Effector CD4-positive, alpha-beta T cell (primary cell): ENCODE measurements at regions not wholly inside any gene's neighbourhood (a gene's known extent, or its start where the extent isn't known, plus 50 kb on each side); places are given as distances from the start of the nearest gene placed in this dataset.
"Not testable (repeated sequence)": the region's sequence is repeated elsewhere in the genome, so short reads cannot be mapped to it uniquely, and the experiment has no call there.

Experiments used
- DNase-seq: peaks from one replicate; pipeline ENCODE4 v3.0.0-alpha.2; 2020

DNA sequence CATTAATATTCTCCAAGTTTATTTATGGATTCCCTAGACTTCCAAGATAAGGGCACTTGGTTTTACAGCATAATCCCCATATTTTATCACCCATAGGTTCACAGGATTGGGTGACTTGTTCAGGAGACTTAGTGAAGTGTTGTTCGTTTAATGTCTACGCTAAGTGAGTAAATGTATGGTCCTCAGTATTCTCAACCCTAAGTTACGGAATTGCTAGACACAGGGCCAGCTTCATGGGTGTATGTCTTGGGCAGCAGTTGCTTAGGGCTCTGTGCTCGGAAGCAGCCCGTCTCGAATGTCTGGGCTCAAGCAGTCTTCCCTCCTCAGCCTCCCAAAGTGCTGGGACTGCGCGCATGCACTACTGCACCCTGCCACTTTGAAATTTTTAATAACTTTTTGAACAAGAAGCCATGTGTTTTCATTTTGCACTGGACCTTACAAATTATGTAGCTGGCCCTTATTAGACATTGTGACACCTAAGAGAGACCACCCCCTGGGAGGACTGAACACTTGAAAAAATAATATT is 91.5 kb upstream of the ZNF217 start:
- no peak for DNase-seq

GRCh38 chr20:53683506-53683905 is 89.9 kb upstream of the ZNF217 start:
- DNase-seq: no peak

- DNase-seq: no peak
Measured at GRCh38 chr20:53681352-53682212, 87.9 kb upstream of the ZNF217 start.

- no peak for DNase-seq
Measured at GRCh38 chr20:53679597-53680309, 86.1 kb upstream of the ZNF217 start.

- DNase-seq: no peak
Measured at GRCh38 chr20:53678990-53679596, 85.5 kb upstream of the ZNF217 start.

DNA sequence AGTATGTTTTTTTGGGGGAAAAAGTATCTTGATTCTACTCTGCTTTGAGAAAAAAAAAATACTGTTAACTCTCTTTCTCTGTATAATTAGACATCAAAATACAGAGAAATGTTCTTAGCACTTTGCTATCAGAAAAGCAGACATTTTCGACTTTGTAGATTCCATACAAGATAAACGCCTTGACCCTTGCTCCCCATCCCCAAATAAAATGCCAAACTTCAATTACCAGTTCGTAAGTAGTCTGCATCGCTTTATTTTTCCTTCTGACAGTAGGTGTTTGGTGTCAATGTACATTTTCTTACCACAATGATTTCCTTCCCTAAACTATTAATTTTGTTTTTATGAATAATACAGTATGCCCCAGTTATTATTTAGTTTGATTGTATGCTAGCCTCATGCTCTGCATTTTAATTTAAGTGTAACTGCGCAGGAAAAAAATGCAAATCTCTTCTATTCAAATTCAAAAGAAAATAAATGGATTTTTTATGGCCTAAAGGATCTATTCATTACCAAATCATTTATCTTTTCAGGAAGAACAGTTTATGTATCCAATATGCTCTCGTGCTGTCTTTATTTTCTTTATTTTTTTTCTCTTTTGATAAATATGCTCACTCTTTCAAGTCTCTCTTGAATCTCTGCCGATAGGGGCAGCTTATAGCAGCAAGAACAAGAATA is 84.8 kb upstream of the ZNF217 start:
- DNase-seq: no peak

DNA sequence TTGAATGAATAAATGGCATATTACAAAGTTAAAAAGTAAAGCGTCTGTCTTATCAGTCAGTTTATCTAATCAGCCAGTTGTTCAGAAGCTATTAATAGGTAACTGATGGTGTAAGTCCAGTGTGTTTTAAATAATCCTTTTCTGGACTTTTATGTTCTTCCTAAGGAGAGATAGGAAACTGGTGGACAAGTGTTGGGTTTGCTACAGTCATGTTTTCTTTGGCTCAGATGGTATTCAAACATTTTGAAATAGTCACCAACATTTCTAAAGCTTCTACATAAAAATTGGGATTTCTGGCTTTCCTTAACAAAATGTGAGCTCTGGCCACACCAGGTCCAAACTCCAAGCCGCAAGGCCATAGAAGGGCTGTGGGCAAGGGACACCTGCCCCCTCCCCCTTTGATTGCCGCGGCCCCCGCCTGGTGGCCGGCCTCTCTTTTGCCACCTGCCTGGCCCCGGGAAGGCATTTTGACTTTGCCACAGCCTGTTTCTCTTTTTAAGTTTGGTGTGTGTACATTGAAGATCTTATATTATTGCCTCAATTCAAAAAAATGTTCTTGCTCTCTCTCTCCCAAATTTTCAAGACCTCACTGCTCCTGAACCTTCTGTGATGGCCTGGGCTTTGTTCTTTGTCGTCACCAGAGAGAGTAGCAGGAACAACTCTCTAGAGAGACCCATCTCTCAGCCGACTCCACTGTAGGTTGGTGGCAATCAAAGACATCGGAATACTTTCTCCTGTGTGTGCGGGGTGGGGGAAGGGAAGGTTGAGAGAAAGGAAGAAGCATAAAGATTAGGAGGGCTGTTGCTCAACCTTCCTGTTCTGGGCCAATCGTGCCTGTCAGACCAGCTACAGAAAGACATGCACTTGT is 84.0 kb upstream of the ZNF217 start:
- no peak for DNase-seq

- DNase-seq: no peak
Measured at GRCh38 chr20:53676987-53677386, 83.3 kb upstream of the ZNF217 start.

DNA sequence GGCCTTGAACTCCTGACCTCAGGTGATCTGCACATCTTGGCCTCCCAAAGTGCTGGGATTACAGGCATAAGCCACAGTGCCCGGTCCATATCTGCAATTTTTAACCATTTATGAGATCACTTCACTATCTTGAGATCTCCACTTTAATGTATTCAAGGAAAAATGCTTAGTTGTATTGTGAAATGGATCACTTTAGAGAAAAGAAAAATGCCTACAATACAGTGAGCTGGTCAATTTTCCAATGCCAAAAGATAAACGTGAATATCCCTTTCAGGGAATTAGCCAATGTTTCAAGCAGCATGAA is 82.8 kb upstream of the ZNF217 start:
- DNase-seq: no peak

DNA sequence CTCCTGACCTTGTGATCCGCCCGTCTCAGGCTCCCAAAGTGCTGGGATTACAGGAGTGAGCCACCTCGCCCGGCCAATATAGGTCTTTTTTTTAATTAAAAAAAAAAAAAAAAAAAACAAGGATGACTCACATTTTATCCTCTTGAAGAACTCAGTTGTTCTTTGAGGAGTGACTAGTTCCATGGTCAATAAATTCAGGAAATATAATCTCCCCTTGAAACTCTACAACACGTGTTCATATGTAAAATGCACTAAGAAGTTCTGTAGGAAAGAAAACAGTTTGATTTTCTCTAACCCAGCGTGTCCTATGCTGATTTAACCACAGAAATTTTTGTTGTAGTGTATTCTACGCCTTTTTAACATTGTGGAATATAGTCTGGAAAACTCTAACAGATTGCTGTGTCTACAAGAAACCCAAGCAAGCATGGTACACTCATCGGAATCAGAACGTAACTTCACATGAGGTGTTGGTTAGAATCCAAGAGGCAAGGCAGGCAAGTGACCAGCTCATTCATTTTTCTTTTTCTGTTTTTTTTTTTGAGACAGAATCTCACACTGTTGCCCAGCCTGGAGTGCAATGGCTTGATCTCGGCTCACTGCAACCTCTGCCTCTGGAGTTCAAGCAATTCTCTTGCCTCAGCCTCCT is 79.0 kb upstream of the ZNF217 start:
- DNase-seq: no peak

DNA sequence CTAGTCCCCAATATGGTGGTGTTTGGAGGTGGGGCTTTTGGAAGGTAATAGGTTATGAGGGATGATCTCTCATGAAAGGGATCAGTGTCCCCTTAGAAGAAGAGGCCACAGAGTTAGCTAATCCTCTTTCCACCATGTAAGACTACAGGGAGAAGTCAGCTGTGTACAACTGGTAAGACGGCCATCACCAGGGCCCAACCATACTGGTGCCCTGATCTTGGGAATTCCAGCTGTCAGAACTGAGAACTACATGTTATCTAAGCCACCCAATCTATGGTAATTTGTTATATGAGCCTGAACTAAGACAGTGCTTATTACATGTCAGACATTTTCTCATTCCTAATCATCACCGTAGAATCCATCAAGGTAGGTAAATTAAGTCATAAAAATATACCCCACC is 77.7 kb upstream of the ZNF217 start:
- no peak for DNase-seq

DNA sequence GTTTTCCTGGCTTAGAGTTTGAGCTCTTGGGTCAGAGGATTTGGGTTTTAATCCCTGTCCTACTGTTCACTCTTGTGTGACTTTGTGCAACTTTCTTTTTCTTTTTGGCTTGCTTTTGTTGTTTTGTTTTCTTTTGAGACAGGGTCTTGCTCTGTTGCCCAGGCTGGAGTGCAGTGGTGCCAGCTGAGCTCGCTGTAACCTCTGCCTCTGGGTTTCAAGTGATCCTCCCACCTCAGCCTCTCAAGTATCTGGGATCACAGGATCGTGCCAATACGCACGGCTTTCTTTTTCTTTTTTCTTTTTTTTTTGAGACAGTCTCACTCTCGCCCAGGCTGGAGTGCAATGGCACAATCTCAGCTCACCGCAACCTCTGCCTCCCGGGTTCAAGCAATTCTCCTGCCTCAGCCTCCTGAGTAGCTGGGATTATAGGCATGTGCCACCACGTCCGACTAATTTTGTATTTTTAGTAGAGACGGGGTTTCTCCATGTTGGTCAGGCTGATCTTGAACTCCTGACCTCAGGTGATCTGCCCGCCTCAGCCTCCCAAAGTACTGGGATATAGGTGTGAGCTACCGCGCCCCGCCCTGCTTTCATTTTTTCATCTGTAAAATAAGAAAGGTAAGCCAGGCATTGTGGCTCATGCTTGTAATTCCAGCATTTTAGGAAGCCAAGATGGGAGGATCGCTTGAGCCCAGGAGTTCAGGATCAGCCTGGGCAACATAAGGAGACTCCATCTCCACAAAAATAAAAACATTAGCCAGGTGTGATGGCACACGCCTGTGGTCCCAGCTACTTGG is 76.1 kb upstream of the ZNF217 start:
- DNase-seq: not testable (repeated sequence)

GRCh38 chr20:53668992-53669391 is 75.4 kb upstream of the ZNF217 start:
- no peak for DNase-seq

DNA sequence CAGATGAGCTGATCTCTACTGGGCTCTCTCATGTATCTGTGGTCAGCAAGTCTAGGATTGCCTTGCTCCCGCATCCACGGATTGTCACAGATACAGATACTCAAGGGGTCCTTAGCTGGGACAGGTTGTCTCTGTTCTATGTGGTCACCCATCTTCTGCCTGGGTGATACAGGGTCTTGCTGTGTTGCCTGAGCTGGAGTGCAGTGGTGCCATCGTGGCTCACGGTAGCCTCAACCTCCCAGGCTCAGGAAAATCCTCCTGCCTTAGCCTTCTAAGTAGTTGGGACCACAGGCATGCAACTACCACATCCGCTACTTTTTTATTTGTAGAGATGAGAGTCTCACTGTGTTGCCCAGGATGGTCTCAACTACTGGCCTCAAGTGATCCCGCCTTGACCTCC is 72.5 kb upstream of the ZNF217 start:
- no peak for DNase-seq

DNA sequence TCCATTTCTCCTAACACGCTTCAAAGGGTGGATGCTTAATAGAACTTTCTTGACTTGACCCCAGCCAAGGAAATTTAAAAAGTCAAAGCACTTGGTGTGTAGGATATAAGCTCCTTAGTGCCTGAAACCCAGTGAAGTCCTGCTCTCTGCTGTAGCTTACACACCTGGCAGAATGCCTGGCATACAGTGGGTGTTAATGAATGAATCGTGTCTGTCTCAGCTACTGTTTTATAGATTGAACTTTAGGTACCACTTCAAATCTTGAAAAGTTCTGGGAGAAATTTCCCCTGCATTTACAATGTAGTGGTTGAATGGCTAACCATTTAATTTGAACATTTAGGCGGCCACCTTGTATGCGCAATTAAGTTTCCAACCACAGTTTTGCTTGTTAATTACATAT is 70.5 kb upstream of the ZNF217 start:
- DNase-seq: no peak

GRCh38 chr20:53663521-53663920 is 69.9 kb upstream of the ZNF217 start:
- DNase-seq: not testable (repeated sequence)

GRCh38 chr20:53662595-53662994 is 69.0 kb upstream of the ZNF217 start:
- DNase-seq: no peak

- DNase-seq: no peak
Measured at GRCh38 chr20:53660947-53661381, 67.3 kb upstream of the ZNF217 start.

DNA sequence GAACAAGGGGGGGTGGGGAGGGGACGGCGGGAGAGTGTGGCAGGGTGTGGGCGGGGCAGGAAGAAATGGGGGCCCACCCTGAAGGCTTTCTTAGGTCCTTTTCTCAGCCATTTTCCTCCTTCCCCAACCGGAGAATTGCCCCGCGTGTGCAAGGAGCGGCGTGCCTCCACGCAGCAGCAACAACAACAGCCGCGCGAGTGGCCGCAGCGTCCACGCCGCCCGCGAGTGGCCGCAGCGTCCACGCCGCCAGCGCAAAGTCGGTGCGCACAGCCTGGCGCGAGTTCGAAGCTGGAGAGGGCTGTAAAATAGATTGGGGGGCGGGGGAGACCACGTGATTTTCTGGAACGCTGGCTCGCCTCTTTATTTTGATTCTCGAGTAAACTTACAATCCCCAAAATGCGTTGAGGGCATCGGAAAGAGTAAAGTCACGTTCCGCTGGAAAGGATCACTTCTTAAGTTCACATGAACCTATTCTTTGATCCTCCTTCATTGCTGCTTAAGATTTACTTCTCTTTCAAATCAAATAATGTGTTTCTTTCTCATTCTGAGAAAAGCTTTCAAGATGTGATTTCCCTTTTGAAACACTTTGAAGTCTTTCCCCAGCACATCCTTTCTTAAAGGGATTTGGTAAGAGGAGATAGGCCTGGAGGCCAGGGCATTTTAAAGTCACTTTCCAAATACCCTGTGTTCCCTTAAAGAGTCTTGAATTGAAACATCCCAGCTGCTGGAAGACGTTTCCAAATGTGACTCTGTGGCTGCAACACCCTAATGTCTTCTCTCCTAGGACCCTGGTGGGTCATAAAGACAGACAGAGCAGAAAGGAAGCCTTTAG is 66.7 kb upstream of the ZNF217 start:
- DNase-seq: no peak

DNA sequence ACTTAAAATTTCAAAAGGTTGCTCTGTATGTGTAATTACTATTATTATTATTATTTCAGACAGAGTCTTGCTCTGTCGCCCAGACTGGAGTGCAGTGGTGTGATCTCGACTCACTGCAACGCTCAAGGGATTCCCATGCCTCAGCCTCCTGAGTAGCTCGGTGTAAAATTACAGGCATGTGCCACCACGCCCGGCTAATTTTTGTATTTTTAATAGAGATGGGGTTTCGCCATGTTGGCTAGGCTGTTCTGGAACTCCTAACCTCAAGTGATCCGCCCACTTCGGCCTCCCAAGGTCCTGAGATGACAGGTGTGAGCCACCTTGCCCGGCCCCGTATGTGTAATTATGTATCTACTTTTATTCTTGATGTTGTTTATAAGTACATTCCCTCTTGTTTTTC is 65.3 kb upstream of the ZNF217 start:
- DNase-seq: no peak
